ENCODE measurements at regions not wholly inside any gene's neighbourhood (a gene's known extent, or its start where the extent isn't known, plus 50 kb on each side); places are given as distances from the start of the nearest gene placed in this dataset.
"Not testable (repeated sequence)": the region's sequence is repeated elsewhere in the genome, so short reads cannot be mapped to it uniquely, and the experiment has no call there.

- no peak overlapping the region for H3K4me3 Mint-ChIP-seq
- no peaks in the 10 kb centered on the region for H3K27me3 Mint-ChIP-seq (ENCODE audit: low read depth)
- H3K4me1 Mint-ChIP-seq (ENCODE audit: low read depth): no peaks in the 10 kb centered on the region
- H3K36me3 Mint-ChIP-seq (ENCODE audit: low read depth): no peaks in the 10 kb centered on the region
- no peaks in the 10 kb centered on the region for H3K9me3 Mint-ChIP-seq
- no peak overlapping the region for H3K27ac Mint-ChIP-seq
Measured at GRCh38 chrX:1140236-1140681, 72.2 kb downstream of the CRLF2 start.

- no peaks in the 10 kb centered on the region for H3K9me3 Mint-ChIP-seq
- no peaks in the 10 kb centered on the region for H3K4me1 Mint-ChIP-seq (ENCODE audit: low read depth)
- H3K27me3 Mint-ChIP-seq (ENCODE audit: low read depth): no peaks in the 10 kb centered on the region
- no peaks in the 10 kb centered on the region for H3K36me3 Mint-ChIP-seq (ENCODE audit: low read depth)
- no peak overlapping the region for H3K27ac Mint-ChIP-seq
- no peak overlapping the region for H3K4me3 Mint-ChIP-seq
Measured at GRCh38 chrX:1139185-1139500, 73.3 kb downstream of the CRLF2 start.

DNA sequence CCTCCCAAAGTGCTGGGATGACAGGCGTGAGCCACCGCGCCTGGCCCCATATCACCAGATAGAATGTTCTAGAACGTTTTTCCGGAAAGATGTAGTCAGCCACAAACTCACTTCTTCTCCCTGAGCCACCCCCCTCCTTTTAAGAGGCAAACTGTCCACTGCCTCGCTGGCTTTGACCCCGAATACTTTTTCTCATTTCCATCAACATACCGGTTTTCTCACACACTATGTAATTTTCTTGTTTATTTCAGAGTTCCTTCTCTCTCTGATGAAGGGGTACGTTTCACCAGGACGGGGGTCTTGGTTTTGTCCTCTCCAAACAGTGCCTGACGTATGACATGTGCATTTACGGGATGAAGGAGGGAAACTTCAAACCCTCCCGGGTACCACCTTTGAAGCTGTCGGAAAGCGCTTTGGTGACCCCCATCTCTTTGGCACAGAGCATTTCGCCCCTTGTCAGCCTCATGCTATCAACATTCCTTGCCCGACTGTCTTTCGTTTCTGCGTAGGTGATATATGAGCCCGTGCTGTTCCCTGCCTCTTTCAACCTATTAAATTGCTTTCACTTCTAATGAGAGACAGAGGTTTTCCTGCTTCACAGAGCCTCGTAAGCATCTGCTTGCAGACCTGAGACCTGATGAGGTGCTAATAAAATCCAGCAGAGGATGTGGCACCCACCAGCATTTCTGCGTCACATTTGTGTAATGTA, 73.8 kb downstream of the CRLF2 start:
- Mint-ChIP-seq H3K27me3 (ENCODE audit: low read depth) (no peaks in the 10 kb centered on the region), H3K4me3 (no peak overlapping the region), H3K27ac (no peak overlapping the region), H3K9me3 (no peaks in the 10 kb centered on the region), H3K36me3 (ENCODE audit: low read depth) (no peaks in the 10 kb centered on the region), H3K4me1 (ENCODE audit: low read depth) (no peaks in the 10 kb centered on the region)

GRCh38 chrX:1137531-1137930, 74.9 kb downstream of the CRLF2 start:
- H3K36me3 Mint-ChIP-seq (ENCODE audit: low read depth): no peaks in the 10 kb centered on the region
- H3K27ac Mint-ChIP-seq: no peak overlapping the region

GRCh38 chrX:1136582-1136981, 75.9 kb downstream of the CRLF2 start:
- not testable (repeated sequence) for H3K4me1 Mint-ChIP-seq (ENCODE audit: low read depth); H3K4me3 Mint-ChIP-seq; H3K9me3 Mint-ChIP-seq; H3K36me3 Mint-ChIP-seq (ENCODE audit: low read depth); H3K27ac Mint-ChIP-seq; H3K27me3 Mint-ChIP-seq (ENCODE audit: low read depth)

More at GRCh38 chrX:1137531-1137930, 74.9 kb downstream of the CRLF2 start:
- Mint-ChIP-seq H3K4me3 (no peak overlapping the region), H3K4me1 (ENCODE audit: low read depth) (no peaks in the 10 kb centered on the region), H3K27me3 (ENCODE audit: low read depth) (no peaks in the 10 kb centered on the region), H3K9me3 (no peaks in the 10 kb centered on the region)

DNA sequence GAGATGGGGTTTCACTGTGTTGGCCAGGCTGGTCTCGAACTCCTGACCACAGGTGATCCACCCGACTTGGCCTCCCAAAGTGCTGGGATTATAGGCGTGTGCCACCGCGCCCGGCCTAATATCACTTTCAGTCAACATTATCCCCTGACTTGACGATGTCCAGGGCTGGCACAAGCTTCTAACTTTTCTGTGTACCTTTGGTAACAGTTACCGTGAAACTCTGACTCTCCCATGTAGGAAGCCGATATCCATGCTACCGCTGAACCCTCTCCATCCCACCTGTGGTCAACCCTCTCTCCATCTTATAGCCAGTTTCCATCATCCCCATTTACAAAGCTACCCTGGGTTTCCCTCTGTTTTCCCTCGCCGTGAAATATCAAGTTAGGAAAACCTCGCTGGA, 77.5 kb downstream of the CRLF2 start:
- Mint-ChIP-seq H3K27me3 (ENCODE audit: low read depth) (no peaks in the 10 kb centered on the region), H3K4me1 (ENCODE audit: low read depth) (no peaks in the 10 kb centered on the region), H3K9me3 (no peaks in the 10 kb centered on the region), H3K4me3 (no peak overlapping the region), H3K36me3 (ENCODE audit: low read depth) (no peaks in the 10 kb centered on the region), H3K27ac (no peak overlapping the region)

- Mint-ChIP-seq H3K9me3 (no peaks in the 10 kb centered on the region), H3K36me3 (ENCODE audit: low read depth) (no peaks in the 10 kb centered on the region), H3K27ac (no peak overlapping the region), H3K27me3 (ENCODE audit: low read depth) (no peaks in the 10 kb centered on the region), H3K4me3 (no peak overlapping the region), H3K4me1 (ENCODE audit: low read depth) (no peaks in the 10 kb centered on the region)
Measured at GRCh38 chrX:1134156-1134555, 78.3 kb downstream of the CRLF2 start.

GRCh38 chrX:1126738-1127137, 85.7 kb downstream of the CRLF2 start:
- no peak overlapping the region for H3K27ac Mint-ChIP-seq
- no peaks in the 10 kb centered on the region for H3K36me3 Mint-ChIP-seq (ENCODE audit: low read depth)
- no peaks in the 10 kb centered on the region for H3K4me1 Mint-ChIP-seq (ENCODE audit: low read depth)
- H3K27me3 Mint-ChIP-seq (ENCODE audit: low read depth): peaks cover 3% of the 10 kb centered on the region
- no peak overlapping the region for H3K4me3 Mint-ChIP-seq
- peaks cover 5% of the 10 kb centered on the region for H3K9me3 Mint-ChIP-seq

DNA sequence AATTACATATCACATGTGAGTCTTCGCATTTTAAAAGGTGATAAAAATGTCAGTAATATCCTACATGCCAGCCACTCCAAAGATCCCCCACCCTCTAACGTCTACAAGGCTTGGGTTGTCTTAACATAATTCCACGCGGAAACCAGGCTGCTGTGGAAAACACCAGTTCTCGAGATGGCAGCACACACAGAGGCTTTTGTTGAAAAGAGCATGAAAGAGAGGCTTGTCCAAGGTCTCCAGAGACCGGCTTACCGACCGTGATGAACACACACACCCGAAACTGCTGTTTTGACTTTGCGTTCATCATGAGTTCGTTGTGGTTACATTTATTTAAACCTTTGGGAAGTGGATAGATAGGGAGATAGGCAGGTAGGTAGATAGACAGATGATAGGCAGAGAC, 87.9 kb downstream of the CRLF2 start:
- Mint-ChIP-seq H3K27ac (no peak overlapping the region), H3K4me1 (ENCODE audit: low read depth) (no peaks in the 10 kb centered on the region), H3K36me3 (ENCODE audit: low read depth) (no peaks in the 10 kb centered on the region), H3K27me3 (ENCODE audit: low read depth) (peaks cover 3% of the 10 kb centered on the region), H3K9me3 (peaks cover 5% of the 10 kb centered on the region), H3K4me3 (no peak overlapping the region)

GRCh38 chrX:1122851-1123250, 89.6 kb downstream of the CRLF2 start:
- H3K4me1 Mint-ChIP-seq (ENCODE audit: low read depth); H3K27ac Mint-ChIP-seq; H3K4me3 Mint-ChIP-seq; H3K36me3 Mint-ChIP-seq (ENCODE audit: low read depth); H3K9me3 Mint-ChIP-seq: not testable (repeated sequence)
- H3K27me3 Mint-ChIP-seq (ENCODE audit: low read depth): peaks cover 12% of the 10 kb centered on the region

DNA sequence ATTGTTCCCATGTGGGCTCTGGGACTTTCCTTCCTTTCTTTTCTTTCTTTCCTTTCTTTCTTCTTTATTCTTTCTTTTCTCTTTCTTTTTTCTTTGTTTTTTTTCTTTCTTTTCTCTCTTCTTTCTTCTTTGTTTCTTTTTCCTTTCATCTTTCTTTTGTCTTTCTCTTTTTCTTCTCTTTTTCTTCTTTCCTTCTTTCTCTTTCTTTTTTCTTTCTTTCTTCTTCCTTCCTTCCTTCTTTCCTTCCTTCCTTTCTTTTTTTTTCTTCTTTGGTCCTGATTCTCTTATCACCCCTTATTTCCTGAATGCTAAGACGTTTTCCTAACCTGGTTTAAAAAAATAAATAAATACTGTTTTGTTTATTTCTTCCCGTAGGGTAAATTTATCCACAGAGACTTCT, 93.2 kb downstream of the CRLF2 start:
- H3K27ac Mint-ChIP-seq: no peak overlapping the region
- H3K9me3 Mint-ChIP-seq: no peaks in the 10 kb centered on the region
- no peaks in the 10 kb centered on the region for H3K36me3 Mint-ChIP-seq (ENCODE audit: low read depth)
- peaks cover 12% of the 10 kb centered on the region for H3K27me3 Mint-ChIP-seq (ENCODE audit: low read depth)
- H3K4me1 Mint-ChIP-seq (ENCODE audit: low read depth): no peaks in the 10 kb centered on the region
- H3K4me3 Mint-ChIP-seq: no peak overlapping the region

DNA sequence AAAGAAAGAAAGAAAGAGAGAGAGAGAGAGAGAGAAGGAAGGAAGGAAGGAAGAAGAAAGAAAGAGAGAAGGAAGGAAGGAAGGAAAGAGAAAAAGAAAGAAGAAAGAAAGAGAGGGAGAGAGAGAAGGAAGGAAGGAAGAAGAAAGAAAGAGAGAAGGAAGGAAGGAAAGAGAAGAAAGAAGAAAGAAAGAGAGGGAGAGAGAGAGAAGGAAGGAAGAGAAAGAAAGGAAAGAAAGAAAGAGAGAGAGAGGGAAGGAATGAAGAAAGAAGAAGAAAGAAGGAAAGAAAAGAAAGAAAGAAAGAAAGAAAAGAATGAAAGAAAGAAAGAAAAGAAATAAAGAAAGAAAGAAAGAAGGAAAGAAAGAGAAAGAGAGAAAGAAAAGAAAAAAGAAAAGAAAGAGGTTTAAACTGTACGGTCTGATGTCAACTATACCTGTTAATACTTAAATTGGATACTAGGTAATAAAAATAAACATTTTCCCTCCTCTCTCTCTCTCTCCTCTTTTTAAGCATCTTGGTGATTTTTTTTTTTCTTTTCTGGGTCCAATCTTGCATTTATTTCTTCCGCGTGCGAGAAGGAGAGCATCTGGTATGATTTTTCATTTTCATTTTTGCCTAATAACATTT, 93.8 kb downstream of the CRLF2 start:
- H3K27ac Mint-ChIP-seq: peak overlapping the region; percentile 39
- no peaks in the 10 kb centered on the region for H3K4me1 Mint-ChIP-seq (ENCODE audit: low read depth)
- no peak overlapping the region for H3K4me3 Mint-ChIP-seq
- no peaks in the 10 kb centered on the region for H3K36me3 Mint-ChIP-seq (ENCODE audit: low read depth)
- H3K9me3 Mint-ChIP-seq: no peaks in the 10 kb centered on the region
- H3K27me3 Mint-ChIP-seq (ENCODE audit: low read depth): peaks cover 12% of the 10 kb centered on the region

GRCh38 chrX:1115411-1115810, 97.0 kb downstream of the CRLF2 start:
- H3K27me3 Mint-ChIP-seq (ENCODE audit: low read depth): peaks cover 16% of the 10 kb centered on the region
- not testable (repeated sequence) for H3K9me3 Mint-ChIP-seq; H3K4me1 Mint-ChIP-seq (ENCODE audit: low read depth); H3K27ac Mint-ChIP-seq; H3K4me3 Mint-ChIP-seq; H3K36me3 Mint-ChIP-seq (ENCODE audit: low read depth)

GRCh38 chrX:1112321-1112720, 100.1 kb downstream of the CRLF2 start:
- Mint-ChIP-seq H3K4me1 (ENCODE audit: low read depth) (peaks cover 7% of the 10 kb centered on the region), H3K9me3 (peaks cover 8% of the 10 kb centered on the region), H3K27ac (no peak overlapping the region), H3K4me3 (no peak overlapping the region), H3K36me3 (ENCODE audit: low read depth) (no peaks in the 10 kb centered on the region), H3K27me3 (ENCODE audit: low read depth) (peaks cover 7% of the 10 kb centered on the region)

- H3K4me1 Mint-ChIP-seq (ENCODE audit: low read depth): peaks cover 7% of the 10 kb centered on the region
- H3K27me3 Mint-ChIP-seq (ENCODE audit: low read depth): peaks cover 7% of the 10 kb centered on the region
- peaks cover 8% of the 10 kb centered on the region for H3K9me3 Mint-ChIP-seq
- H3K27ac Mint-ChIP-seq: no peak overlapping the region
- no peaks in the 10 kb centered on the region for H3K36me3 Mint-ChIP-seq (ENCODE audit: low read depth)
- H3K4me3 Mint-ChIP-seq: no peak overlapping the region
Measured at GRCh38 chrX:1111601-1112300, 100.7 kb downstream of the CRLF2 start.

Data from T-helper 1 cell treated with Interleukin-12 subunit alpha and Interleukin-12 subunit beta and Interleukin-4 antibody, amounts not matched to agents 30 μg/mL and 1 μg/mL, for 36 hours (primary cell).